IMR-90 (cell line): ENCODE measurements at regions not wholly inside any gene's neighbourhood (a gene's known extent, or its start where the extent isn't known, plus 50 kb on each side); places are given as distances from the start of the nearest gene placed in this dataset.

Experiments used
- ATAC-seq: fragments of 200-7000 bp; cut with Tn5 transposase; 2 replicates; pipeline ENCODE4 v1.9.1; 2020; ENCODE audit warnings: low read depth, mild to moderate bottlenecking, moderate library complexity
- BruUV-seq: library from RNA; stranded (reverse); fragments of 400-500 nt; replicated peaks from 2 replicates; lab custom pipeline; 2021; lab: Mats Ljungman, UMichigan
- CTCF ChIA-PET: fragments of 300-600 bp; formaldehyde crosslinking; extraction: SDS; loops from one replicate; lab custom pipeline; 2021; ENCODE audit warnings: antibody characterized with exemption; lab: Yijun Ruan, JAX
- POLR2A ChIA-PET: fragments of 300-600 bp; sonication (Branson Sonifier 250); formaldehyde crosslinking; loops from one replicate; lab custom pipeline; 2022; ENCODE audit warnings: antibody characterized with exemption; ENCODE audit not compliant: unreplicated experiment; lab: Charles Lee
- DNase-seq: peaks from one replicate; pipeline ENCODE4 v3.0.0; 2013
- H2AFZ ChIP-seq: replicated peaks from 2 replicates; pipeline ENCODE3; 2013; ENCODE audit warnings: low read length, mild to moderate bottlenecking; ENCODE audit not compliant: poor library complexity
- H2AK5ac ChIP-seq: 2 replicates; pipeline ENCODE4 v1.6.1; 2013; ENCODE audit warnings: low read depth, low read length, inconsistent platforms
- H2AK9ac ChIP-seq: replicated peaks from 2 replicates; pipeline ENCODE3; 2013; ENCODE audit warnings: mild to moderate bottlenecking, low read depth, low read length, moderate library complexity; ENCODE audit not compliant: poor library complexity
- H2BK120ac ChIP-seq: 2 replicates; pipeline ENCODE4 v1.6.1; 2013; ENCODE audit warnings: low read depth, low read length, inconsistent platforms
- H2BK15ac ChIP-seq: 3 replicates; pipeline ENCODE4 v1.6.1; 2013; ENCODE audit warnings: low read depth, low read length, inconsistent platforms
- H2BK20ac ChIP-seq: 2 replicates; pipeline ENCODE4 v1.6.1; 2013; ENCODE audit warnings: low read depth, mild to moderate bottlenecking, inconsistent platforms, low read length, moderate library complexity
- H2BK5ac ChIP-seq: 2 replicates; pipeline ENCODE4 v1.6.1; 2013; ENCODE audit warnings: mild to moderate bottlenecking, low read depth, low read length, inconsistent platforms; ENCODE audit not compliant: poor library complexity, severe bottlenecking
- H3K14ac ChIP-seq: replicated peaks from 2 replicates; pipeline ENCODE4 v1.6.1; 2013; ENCODE audit warnings: low read depth, low read length, inconsistent platforms
- H3K18ac ChIP-seq: 2 replicates; pipeline ENCODE4 v1.6.1; 2013; ENCODE audit warnings: low read depth, low read length, control low read depth
- H3K23ac ChIP-seq: 2 replicates; pipeline ENCODE4 v1.6.1; 2013; ENCODE audit warnings: low read depth, low read length, inconsistent platforms
- H3K27ac ChIP-seq: 2 replicates; pipeline ENCODE4 v1.5.1; 2013; ENCODE audit warnings: mild to moderate bottlenecking, control low read depth, low read length; ENCODE audit not compliant: insufficient read depth
- H3K27me3 ChIP-seq: 2 replicates; pipeline ENCODE4 v1.6.1; 2013; ENCODE audit warnings: low read length; ENCODE audit not compliant: control insufficient read depth, insufficient read depth
- H3K36me3 ChIP-seq: 2 replicates; pipeline ENCODE4 v1.6.1; 2013; ENCODE audit warnings: low read length, mixed read lengths; ENCODE audit not compliant: control insufficient read depth, insufficient read depth
- H3K4ac ChIP-seq: 2 replicates; pipeline ENCODE4 v1.6.1; 2013; ENCODE audit warnings: low read depth, low read length, inconsistent platforms
- H3K4me1 ChIP-seq: 2 replicates; pipeline ENCODE4 v1.6.1; 2013; ENCODE audit warnings: low read length, mixed read lengths; ENCODE audit not compliant: control insufficient read depth, insufficient read depth
- H3K4me2 ChIP-seq: 2 replicates; pipeline ENCODE4 v1.6.1; 2013; ENCODE audit warnings: low read depth, mild to moderate bottlenecking, control low read depth, low read length, moderate library complexity
- H3K4me3 ChIP-seq: 2 replicates; pipeline ENCODE4 v1.5.1; 2013; ENCODE audit warnings: low read depth, mild to moderate bottlenecking, control low read depth, low read length, moderate library complexity; ENCODE audit not compliant: insufficient read depth
- H3K56ac ChIP-seq: 2 replicates; pipeline ENCODE4 v1.6.1; 2013; ENCODE audit warnings: low read length, inconsistent platforms; ENCODE audit not compliant: insufficient read depth; ENCODE audit errors: extremely low read depth
- H3K79me1 ChIP-seq, 2 experiments: 2 replicates each; pipeline ENCODE4 v1.6.1; 2013; ENCODE audit warnings: low read length in 2 of 2, inconsistent platforms in 1 of 2, low read depth in 1 of 2
- H3K9ac ChIP-seq: 2 replicates; pipeline ENCODE4 v1.6.1; 2013; ENCODE audit warnings: low read depth, low read length, control low read depth
- H3K9me1 ChIP-seq: 2 replicates; pipeline ENCODE4 v1.6.1; 2013; ENCODE audit warnings: low read length, inconsistent platforms; ENCODE audit not compliant: insufficient read depth
- H3K9me3 ChIP-seq: 2 replicates; pipeline ENCODE4 v1.6.1; 2013; ENCODE audit warnings: low read length; ENCODE audit not compliant: control insufficient read depth, insufficient read depth
- H4K20me1 ChIP-seq: 2 replicates; pipeline ENCODE4 v1.6.1; 2013; ENCODE audit warnings: low read length, inconsistent platforms; ENCODE audit not compliant: insufficient read depth
- H4K5ac ChIP-seq: 2 replicates; pipeline ENCODE4 v1.6.1; 2013; ENCODE audit warnings: mild to moderate bottlenecking, low read depth, low read length, control low read depth
- H4K8ac ChIP-seq, 2 experiments: 2 replicates each; pipeline ENCODE4 v1.6.1; 2013; ENCODE audit warnings: low read depth in 2 of 2, low read length in 2 of 2, control low read depth in 1 of 2, inconsistent platforms in 1 of 2
- H4K91ac ChIP-seq: 2 replicates; pipeline ENCODE4 v1.6.1; 2013; ENCODE audit warnings: low read depth, low read length, inconsistent platforms; ENCODE audit not compliant: insufficient read depth
- BHLHE40 ChIP-seq: fragments of 150-350 bp; IDR thresholded peaks from 2 replicates; pipeline ENCODE4 v1.6.1; 2016; ENCODE audit warnings: mild to moderate bottlenecking, low read depth, low read length
- CHD1 ChIP-seq: IDR thresholded peaks from 2 replicates; pipeline ENCODE4 v1.6.1; 2012; ENCODE audit warnings: low read depth, low read length, improper control_type of control experiment
- CTCF ChIP-seq: conservative IDR thresholded peaks from 2 replicates; pipeline ENCODE4 v1.5.1; 2012; ENCODE audit warnings: mild to moderate bottlenecking, low read depth, low read length, improper control_type of control experiment
- FOS ChIP-seq: fragments of 150-350 bp; IDR thresholded peaks from 2 replicates; pipeline ENCODE4 v1.6.1; 2016; ENCODE audit warnings: low read depth, low read length
- MAFK ChIP-seq: IDR thresholded peaks from 2 replicates; pipeline ENCODE4 v1.6.1; 2012; ENCODE audit warnings: low read depth, low read length, improper control_type of control experiment
- MAZ ChIP-seq: IDR thresholded peaks from 2 replicates; pipeline ENCODE4 v1.6.1; 2012; ENCODE audit warnings: low read depth, mild to moderate bottlenecking, low read length, improper control_type of control experiment, moderate library complexity, borderline replicate concordance
- MXI1 ChIP-seq: IDR thresholded peaks from 2 replicates; pipeline ENCODE4 v1.6.1; 2012; ENCODE audit warnings: low read depth, mild to moderate bottlenecking, low read length, moderate library complexity, borderline replicate concordance
- RCOR1 ChIP-seq: IDR thresholded peaks from 2 replicates; pipeline ENCODE4 v1.6.1; 2012; ENCODE audit warnings: mild to moderate bottlenecking, low read length, improper control_type of control experiment; ENCODE audit not compliant: insufficient replicate concordance
- RFX5 ChIP-seq: IDR thresholded peaks from 2 replicates; pipeline ENCODE4 v1.8.0; 2012; ENCODE audit warnings: low read depth, mild to moderate bottlenecking, low read length, moderate library complexity
- SMC3 ChIP-seq: fragments of 150-350 bp; IDR thresholded peaks from 2 replicates; pipeline ENCODE4 v1.6.1; 2016; ENCODE audit warnings: low read depth, mild to moderate bottlenecking, antibody characterized with exemption, low read length, moderate library complexity
- USF2 ChIP-seq: fragments of 150-350 bp; IDR thresholded peaks from 2 replicates; pipeline ENCODE4 v1.6.1; 2017; ENCODE audit warnings: mild to moderate bottlenecking, antibody characterized with exemption, low read length, low read depth
- WGBS, 2 experiments: methylation state at CpG; one replicate each; pipeline versions ENCODE4 v1.1.5 to v1.1.7; 2013; ENCODE audit warnings: missing lambda C conversion rate in 2 of 2; ENCODE audit not compliant: insufficient read length in 1 of 2; ENCODE audit errors: extremely low coverage in 2 of 2; 5-methylcytosine and 5-hydroxymethylcytosine counted together
- dilution Hi-C: fragments of 300-500 bp; cut with HindIII; formaldehyde crosslinking; loops from one replicate; pipeline ENCODE4 v1.14.3; 2018; ENCODE audit warnings: low sequenced_read_pairs; ENCODE audit not compliant: unreplicated experiment
- in situ Hi-C: fragments of 300-500 bp; cut with MboI; formaldehyde crosslinking; loops from 3 replicates; pipeline ENCODE4 v1.14.3; 2019; ENCODE audit warnings: low sequenced_read_pairs, inconsistent platforms, mixed read lengths
- intact Hi-C: fragments of 100-400 bp; cut with micrococcal nuclease; formaldehyde crosslinking; loops from 2 replicates; pipeline ENCODE4 v1.10.0; 2022

GRCh38 chr13:40492511-40492910 lies 173.9 kb downstream of the FOXO1 start:
- WGBS, 2 experiments: 94% methylated on average over 3 of the region's 9 CpGs; no CpG with 5 or more reads in 1 of the 2 experiments
- no TSS peak for BruUV-seq
- Histone ChIP-seq H3K27ac (no peak overlapping the region), H2BK20ac (no peak overlapping the region), H3K56ac (no peak overlapping the region), H3K14ac (no peak overlapping the region), H3K9me1 (no peaks in the 10 kb centered on the region), H4K20me1 (no peaks in the 10 kb centered on the region), H3K23ac (no peak overlapping the region), H3K4me3 (no peak overlapping the region), H2AK9ac (no peak overlapping the region), H3K36me3 (no peaks in the 10 kb centered on the region), H4K5ac (no peak overlapping the region), H3K4ac (no peak overlapping the region), H4K91ac (no peak overlapping the region), H3K27me3 (no peaks in the 10 kb centered on the region; the same call in none of the 2 replicates), H3K79me1 (no peaks in the 10 kb centered on the region), H3K4me1 (no peaks in the 10 kb centered on the region), H2BK120ac (no peak overlapping the region), H2BK5ac (no peak overlapping the region), H2AK5ac (no peak overlapping the region), H2AFZ (no peak overlapping the region), H3K9me3 (no peaks in the 10 kb centered on the region), H4K8ac (no peak overlapping the region), H3K18ac (no peak overlapping the region), H2BK15ac (no peak overlapping the region), H3K9ac (no peak overlapping the region), H3K4me2 (no peak overlapping the region)
- POLR2A ChIA-PET: no interaction called here
- in situ Hi-C loops (no loop called here), intact Hi-C loops (no loop called here), dilution Hi-C loops (no loop called here)
- DNase-seq (no peak), ATAC-seq (no peak)
- TF ChIP-seq MAZ: no peak
- TF ChIP-seq RCOR1: no peak
- no peak for TF ChIP-seq CHD1
- TF ChIP-seq MAFK: no peak
- no peak for TF ChIP-seq SMC3
- TF ChIP-seq USF2: no peak
- no peak for TF ChIP-seq FOS
- TF ChIP-seq CTCF: no peak
- no peak for TF ChIP-seq BHLHE40
- no peak for TF ChIP-seq MXI1
- no peak for TF ChIP-seq RFX5
- CTCF ChIA-PET: interaction anchor here (1.1 kb wide), 1 partner anchor 10 kb away, joined by 3 read pairs; no protein-coding TSS in a partner anchor
